Hypothalamus (tissue), 51 donors: ENCODE measurements at regions not wholly inside any gene's neighbourhood (a gene's known extent, or its start where the extent isn't known, plus 50 kb on each side); places are given as distances from the start of the nearest gene placed in this dataset.

Experiments used
- DNase-seq, 51 donors: peaks; one replicate each; lab custom pipeline; 2025; lab: John Stamatoyannopoulos, UW

DNA sequence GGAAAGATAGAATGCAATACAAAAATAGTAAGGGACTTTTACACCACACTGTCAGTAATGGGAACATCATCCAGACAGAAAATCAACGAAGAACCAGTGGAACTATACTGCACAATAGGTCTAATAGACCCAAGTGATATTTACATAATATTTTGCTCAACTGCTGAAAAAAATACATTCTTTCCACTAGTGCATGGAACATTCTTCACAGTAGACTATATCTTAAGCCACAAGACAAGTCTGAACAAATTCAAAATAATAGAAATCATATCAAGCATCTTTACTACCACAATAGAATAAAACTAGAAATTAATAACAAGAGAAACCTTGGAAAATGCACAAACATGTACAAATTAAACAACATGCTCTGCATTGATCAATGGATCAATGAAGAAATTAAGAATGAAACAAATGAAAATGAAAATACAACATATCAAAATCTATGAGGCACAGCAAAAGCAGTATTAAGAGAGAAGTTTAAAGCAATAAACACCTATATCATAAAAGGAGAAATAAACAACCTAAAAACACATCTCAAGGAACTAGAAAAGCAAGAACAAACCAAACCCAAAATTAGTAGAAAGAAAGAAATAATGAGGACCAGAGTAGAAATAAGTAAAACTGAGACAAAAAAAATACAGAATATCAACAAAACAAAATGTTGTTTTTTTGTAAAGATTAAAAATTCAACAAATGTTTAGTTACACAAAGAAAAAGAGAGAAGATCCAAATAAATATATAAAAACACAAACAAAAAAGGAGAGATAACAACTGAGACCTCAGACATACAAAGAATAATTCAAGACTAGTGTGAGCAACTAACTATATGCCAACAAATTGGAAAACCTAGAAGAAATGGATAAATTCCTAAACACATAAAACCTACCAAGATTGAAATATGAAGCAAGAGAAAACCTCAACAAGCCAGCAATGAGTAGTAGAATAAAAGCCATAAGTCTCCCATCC, 51.5 kb upstream of the ANTXR2 start:
- DNase-seq = no peak
